Keratinocyte (primary cell): ENCODE measurements at regions not wholly inside any gene's neighbourhood (a gene's known extent, or its start where the extent isn't known, plus 50 kb on each side); places are given as distances from the start of the nearest gene placed in this dataset.
A peak's percentile ranks its signal among the peaks of the same experiment; 100 is the strongest.

Experiments used
- DNase-seq: peaks from one replicate; pipeline ENCODE4 v3.0.0-alpha.2; 2011; ENCODE audit warnings: low read depth, missing footprints, low spot score
- FAIRE-seq: peaks from 2 replicates; lab custom pipeline; 2011; peaks lifted over from hg19 to GRCh38; lab: Jason Lieb, UNC
- H2AFZ ChIP-seq: 2 replicates; pipeline ENCODE4 v1.6.0; 2012; ENCODE audit warnings: low read length, control low read depth, inconsistent platforms; ENCODE audit not compliant: control insufficient read depth
- H3K27ac ChIP-seq: 2 replicates; pipeline ENCODE4 v1.5.1; 2011; ENCODE audit warnings: low read length; ENCODE audit not compliant: control insufficient read depth, insufficient read depth
- H3K27me3 ChIP-seq: 3 replicates; pipeline ENCODE4 v1.6.0; 2011; ENCODE audit warnings: low read length; ENCODE audit not compliant: control insufficient read depth, insufficient read depth; ENCODE audit errors: extremely low read depth
- H3K36me3 ChIP-seq, 2 experiments: 2 replicates in 1 of 2; 3 replicates in 1 of 2; pipeline ENCODE4 v1.5.1; 2011; ENCODE audit warnings: low read length in 2 of 2, mild to moderate bottlenecking in 1 of 2; ENCODE audit not compliant: control insufficient read depth in 2 of 2, insufficient read depth in 2 of 2; ENCODE audit errors: extremely low read depth in 1 of 2
- H3K4me1 ChIP-seq: 3 replicates; pipeline ENCODE4 v1.5.1; 2011; ENCODE audit warnings: low read length; ENCODE audit not compliant: control insufficient read depth, insufficient read depth; ENCODE audit errors: extremely low read depth
- H3K4me2 ChIP-seq: 3 replicates; pipeline ENCODE4 v1.6.0; 2011; ENCODE audit warnings: low read depth, low read length; ENCODE audit not compliant: control insufficient read depth, insufficient read depth; ENCODE audit errors: extremely low read depth
- H3K4me3 ChIP-seq, 3 experiments: fragments of 200-600 bp in 1 of 3; sonication (generic) in 1 of 3; 2 replicates in 2 of 3; 3 replicates in 1 of 3; pipeline ENCODE4 v1.5.1; 2011 to 2016; ENCODE audit warnings: low read length in 3 of 3, mild to moderate bottlenecking in 3 of 3, control low read depth in 2 of 3, inconsistent platforms in 1 of 3, low read depth in 1 of 3, mixed read lengths in 1 of 3, mixed run types in 1 of 3, moderate library complexity in 1 of 3; ENCODE audit not compliant: control insufficient read depth in 2 of 3, insufficient read depth in 2 of 3; ENCODE audit errors: extremely low read depth in 1 of 3
- H3K79me2 ChIP-seq: 2 replicates; pipeline ENCODE4 v1.6.0; 2012; ENCODE audit warnings: low read length; ENCODE audit not compliant: control insufficient read depth, insufficient read depth
- H3K9ac ChIP-seq: 3 replicates; pipeline ENCODE4 v1.6.0; 2011; ENCODE audit warnings: low read length; ENCODE audit not compliant: control insufficient read depth, insufficient read depth; ENCODE audit errors: extremely low read depth
- H3K9me1 ChIP-seq: 3 replicates; pipeline ENCODE4 v1.6.0; 2011; ENCODE audit warnings: low read length; ENCODE audit not compliant: control insufficient read depth, insufficient read depth; ENCODE audit errors: extremely low read depth
- H3K9me3 ChIP-seq: 2 replicates; pipeline ENCODE4 v1.5.1; 2012; ENCODE audit warnings: low read depth, low read length; ENCODE audit not compliant: control insufficient read depth
- H4K20me1 ChIP-seq: 3 replicates; pipeline ENCODE4 v1.6.0; 2011; ENCODE audit warnings: low read length; ENCODE audit not compliant: control insufficient read depth, insufficient read depth; ENCODE audit errors: extremely low read depth
- CTCF ChIP-seq, 3 experiments: IDR thresholded peaks in 1 of 3; conservative IDR thresholded peaks in 1 of 3; optimal IDR thresholded peaks in 1 of 3; 2 replicates in 2 of 3; 3 replicates in 1 of 3; pipeline versions ENCODE3 to v1.5.1; 2011; ENCODE audit warnings: low read length in 3 of 3, mild to moderate bottlenecking in 3 of 3, moderate library complexity in 2 of 3, control low read depth in 1 of 3, inconsistent platforms in 1 of 3; ENCODE audit not compliant: insufficient read depth in 2 of 3; ENCODE audit errors: extremely low read depth in 1 of 3
- EZH2 ChIP-seq: IDR thresholded peaks from one replicate; pipeline ENCODE4 v1.6.1; 2012; ENCODE audit warnings: inconsistent platforms, mild to moderate bottlenecking, low read length, moderate library complexity
- dilution Hi-C: fragments of 300-500 bp; cut with MboI; formaldehyde crosslinking; loops from one replicate; pipeline ENCODE4 v1.7.0; 2020; ENCODE audit warnings: low sequenced_read_pairs; ENCODE audit not compliant: extremely low pct_ligation_motif_present

- DNase-seq: no peak
- H3K79me2 ChIP-seq: no peaks in the 10 kb centered on the region
- no peaks in the 10 kb centered on the region for H4K20me1 ChIP-seq
- no peak overlapping the region for H3K9ac ChIP-seq
- H3K4me3 ChIP-seq: no peak overlapping the region
- H2AFZ ChIP-seq: no peak overlapping the region
- TF ChIP-seq EZH2 (no peak), CTCF (optimal IDR thresholded peaks at IDR 0.05 in 1 of 3, IDR thresholded peaks at IDR 0.05 in 1 of 3, conservative IDR thresholded peaks at IDR 0.05 in 1 of 3; ENCODE audit: extremely low read depth in 1 of 3, insufficient read depth in 2 of 3, low read length in 3 of 3) (no peak)
- no peaks in the 10 kb centered on the region for H3K27me3 ChIP-seq
- H3K36me3 ChIP-seq: no peaks in the 10 kb centered on the region
- dilution Hi-C loops: no loop called here
- no peaks in the 10 kb centered on the region for H3K9me3 ChIP-seq
- FAIRE-seq: peak; percentile 82
- peak overlapping the region; percentile 18 for H3K4me2 ChIP-seq
- peak overlapping the region; percentile 7 for H3K27ac ChIP-seq
- H3K9me1 ChIP-seq: no peaks in the 10 kb centered on the region
- H3K4me1 ChIP-seq: peaks cover 33% of the 10 kb centered on the region
These were observed 97.6 kb upstream of the SLC39A10 start for GRCh38 chr2:195559431-195559914.

- Histone ChIP-seq H3K4me3 (no peak overlapping the region), H3K36me3 (no peaks in the 10 kb centered on the region), H3K27ac (no peak overlapping the region), H3K79me2 (no peaks in the 10 kb centered on the region), H3K4me2 (no peak overlapping the region), H4K20me1 (no peaks in the 10 kb centered on the region), H3K27me3 (no peaks in the 10 kb centered on the region), H3K9ac (no peak overlapping the region), H3K4me1 (peaks cover 18% of the 10 kb centered on the region), H3K9me1 (no peaks in the 10 kb centered on the region), H2AFZ (no peak overlapping the region), H3K9me3 (no peaks in the 10 kb centered on the region)
- FAIRE-seq (no peak), DNase-seq (no peak)
- dilution Hi-C loops: no loop called here
- TF ChIP-seq CTCF (optimal IDR thresholded peaks at IDR 0.05 in 1 of 3, IDR thresholded peaks at IDR 0.05 in 1 of 3, conservative IDR thresholded peaks at IDR 0.05 in 1 of 3; ENCODE audit: extremely low read depth in 1 of 3, insufficient read depth in 2 of 3, low read length in 3 of 3) (no peak), EZH2 (no peak)
These were observed 101.1 kb upstream of the SLC39A10 start for GRCh38 chr2:195555971-195556370.
